ENCODE measurements at regions not wholly inside any gene's neighbourhood (a gene's known extent, or its start where the extent isn't known, plus 50 kb on each side); places are given as distances from the start of the nearest gene placed in this dataset.
A peak's percentile ranks its signal among the peaks of the same experiment; 100 is the strongest.

DNA sequence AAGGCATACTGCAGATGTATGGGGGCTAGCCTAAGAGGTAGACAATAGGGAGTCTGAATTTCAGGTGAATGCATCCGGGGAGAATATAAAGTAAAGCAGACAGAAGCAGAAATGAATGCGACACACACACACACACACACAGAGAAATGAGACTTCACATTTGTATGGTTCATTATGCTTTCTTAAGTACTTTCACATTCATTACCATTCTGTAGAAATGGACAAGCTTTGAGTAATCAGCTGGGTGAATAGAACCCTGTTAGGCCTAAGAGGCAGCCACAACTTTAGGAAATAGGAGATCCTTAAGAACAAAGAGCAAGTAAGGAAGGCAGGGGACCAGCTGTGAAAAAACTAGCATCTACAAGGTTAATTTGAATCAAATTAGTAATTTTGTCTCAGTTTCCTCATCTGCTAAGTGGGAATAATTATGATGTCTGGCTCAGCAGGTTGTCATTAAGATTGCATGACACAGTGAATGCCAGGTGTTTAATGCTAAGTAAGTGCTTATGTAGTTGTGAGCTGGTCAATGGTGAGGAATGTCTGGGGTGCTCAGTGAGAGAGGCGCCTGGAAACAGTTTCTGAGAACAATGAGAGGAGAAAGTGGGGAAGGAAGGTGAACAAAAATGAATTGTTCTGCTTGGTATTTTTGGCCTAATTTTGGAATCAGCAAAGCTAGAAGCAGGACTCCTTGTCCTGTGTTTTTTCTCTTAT is 265.8 kb upstream of the CLINT1 start:
- no peak overlapping the region for H3K4me3 ChIP-seq (ENCODE audit: low read depth, low read length)
- no peak for TF ChIP-seq CTCF (IDR thresholded peaks at IDR 0.05; ENCODE audit: insufficient read depth, low read length, missing control alignments)
- no peak for DNase-seq (ENCODE audit: low read depth, low spot score)
- CTCF ChIA-PET = interaction anchor here (2.1 kb wide), 1 partner anchor 49 kb away, joined by 5 read pairs; no protein-coding TSS in a partner anchor
- POLR2A ChIA-PET = no interaction called here

DNA sequence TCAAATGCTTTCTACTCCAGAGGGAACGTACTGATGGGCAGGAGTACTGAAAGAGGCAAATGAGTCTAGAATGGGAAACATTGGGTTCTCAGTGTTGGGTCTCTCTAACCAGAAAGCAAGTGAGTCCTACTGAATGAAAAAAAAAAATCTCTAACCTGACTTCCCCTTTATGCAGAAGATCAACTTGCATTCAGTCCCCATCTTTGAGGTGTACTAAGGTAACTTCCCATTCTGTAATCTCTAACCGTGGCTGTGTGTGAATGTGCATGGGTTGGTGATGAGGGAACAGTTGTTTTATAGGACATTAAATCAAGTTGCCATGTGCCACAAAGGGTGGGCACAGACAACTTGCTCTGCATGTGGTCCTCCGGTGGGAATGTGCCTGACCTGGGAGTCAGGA is 264.6 kb upstream of the CLINT1 start:
- ChIA-PET CTCF (no interaction called here), POLR2A (no interaction called here)
- H3K4me3 ChIP-seq (ENCODE audit: low read depth, low read length) = no peak overlapping the region
- TF ChIP-seq CTCF (IDR thresholded peaks at IDR 0.05; ENCODE audit: insufficient read depth, low read length, missing control alignments) = no peak
- no peak for DNase-seq (ENCODE audit: low read depth, low spot score)

GRCh38 chr5:158121678-158122077 is 262.7 kb upstream of the CLINT1 start:
- ChIA-PET CTCF (interaction anchor here (1.0 kb wide), 1 partner anchor 45 kb away, joined by 3 read pairs; no protein-coding TSS in a partner anchor), POLR2A (no interaction called here)
- DNase-seq (ENCODE audit: low read depth, low spot score) = no peak

DNA sequence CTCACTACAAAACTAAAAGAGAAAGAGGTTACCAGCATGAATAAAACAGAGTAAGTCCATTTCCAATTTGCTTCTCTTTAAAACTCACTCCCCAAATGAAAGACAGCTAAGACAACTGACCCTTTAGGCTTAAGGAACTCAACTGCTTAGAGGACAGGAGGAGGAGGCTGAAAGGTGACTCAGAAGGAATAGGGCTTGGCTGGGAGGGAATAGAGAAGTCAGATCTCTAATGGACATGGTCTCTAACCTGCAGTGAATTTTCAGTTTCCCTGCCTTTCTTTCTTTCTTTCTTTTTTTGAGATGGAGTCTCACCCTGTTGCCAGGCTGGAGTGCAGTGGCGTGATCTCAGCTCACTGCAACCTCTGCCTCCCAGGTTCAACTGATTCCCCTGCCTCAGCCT is 261.8 kb upstream of the CLINT1 start:
- CTCF ChIA-PET = interaction anchor here (0.8 kb wide), 1 partner anchor 13 kb away, joined by 3 read pairs; no protein-coding TSS in a partner anchor

More at GRCh38 chr5:158121678-158122077, 262.7 kb upstream of the CLINT1 start:
- no peak for TF ChIP-seq CTCF (IDR thresholded peaks at IDR 0.05; ENCODE audit: insufficient read depth, low read length, missing control alignments)
- no peak overlapping the region for H3K4me3 ChIP-seq (ENCODE audit: low read depth, low read length)

GRCh38 chr5:158119961-158120723 is 261.2 kb upstream of the CLINT1 start:
- DNase-seq (ENCODE audit: low read depth, low spot score) = peak; percentile 36
- H3K4me3 ChIP-seq (ENCODE audit: low read depth, low read length) = no peak overlapping the region
- CTCF ChIA-PET = no interaction called here
- POLR2A ChIA-PET = no interaction called here
- no peak for TF ChIP-seq CTCF (IDR thresholded peaks at IDR 0.05; ENCODE audit: insufficient read depth, low read length, missing control alignments)

More for the DNA sequence above, 261.8 kb upstream of the CLINT1 start:
- no peak for DNase-seq (ENCODE audit: low read depth, low spot score)
- H3K4me3 ChIP-seq (ENCODE audit: low read depth, low read length) = no peak overlapping the region
- POLR2A ChIA-PET = no interaction called here
- TF ChIP-seq CTCF (IDR thresholded peaks at IDR 0.05; ENCODE audit: insufficient read depth, low read length, missing control alignments) = no peak

GRCh38 chr5:158117467-158118160 is 258.7 kb upstream of the CLINT1 start:
- TF ChIP-seq CTCF (IDR thresholded peaks at IDR 0.05; ENCODE audit: insufficient read depth, low read length, missing control alignments) = no peak
- H3K4me3 ChIP-seq (ENCODE audit: low read depth, low read length) = no peak overlapping the region
- DNase-seq (ENCODE audit: low read depth, low spot score) = no peak
- ChIA-PET CTCF (no interaction called here), POLR2A (no interaction called here)
